ENCODE measurements at regions not wholly inside any gene's neighbourhood (a gene's known extent, or its start where the extent isn't known, plus 50 kb on each side); places are given as distances from the start of the nearest gene placed in this dataset.

- H3K4me3 ChIP-seq: no peak overlapping the region
- H3K27ac ChIP-seq: no peak overlapping the region
- H3K9me2 ChIP-seq (ENCODE audit: insufficient read depth): no peaks in the 10 kb centered on the region
- WGBS, 2 experiments (ENCODE audit: low coverage in 1 of 2, low lambda C conversion rate in 2 of 2, missing lambda C conversion rate in 2 of 2): 92 to 94% methylated on average over 1 of the region's 1 CpG
- peaks cover 1% of the 10 kb centered on the region; the same call in 1 of the 2 replicates for H3K4me1 ChIP-seq (ENCODE audit: insufficient read depth)
- H3K27me3 ChIP-seq (replicated peaks; ENCODE audit: insufficient read depth): no peaks in the 10 kb centered on the region
- H2AFZ ChIP-seq: no peak overlapping the region
- no peak overlapping the region for H3K4me2 ChIP-seq (ENCODE audit: unreplicated experiment)
- H3K36me3 ChIP-seq (ENCODE audit: low read depth): no peaks in the 10 kb centered on the region
- H3F3A ChIP-seq (ENCODE audit: insufficient read depth): no peaks in the 10 kb centered on the region
- H4K20me1 ChIP-seq (ENCODE audit: insufficient read depth): no peaks in the 10 kb centered on the region
- in situ Hi-C loops (cut with MboI): no loop called here
- no peaks in the 10 kb centered on the region for H3K79me2 ChIP-seq (ENCODE audit: insufficient read depth)
- H3K9ac ChIP-seq: no peak overlapping the region
- no peak for TF ChIP-seq EZH2 (IDR thresholded peaks at IDR 0.05; ENCODE audit: insufficient read depth, poor library complexity, severe bottlenecking)
- no peak for TF ChIP-seq EZH2phosphoT487 (IDR thresholded peaks at IDR 0.05; ENCODE audit: insufficient read depth, low read depth)
- no peaks in the 10 kb centered on the region for H3K9me3 ChIP-seq (ENCODE audit: low read depth)
- DNase-seq: no peak
Measured at GRCh38 chr7:46186131-46186530, 265.1 kb upstream of the IGFBP3 start.

GRCh38 chr7:46179061-46179610 lies 258.1 kb upstream of the IGFBP3 start:
- DNase-seq: peak; percentile 51
- Histone ChIP-seq H3K4me1 (ENCODE audit: insufficient read depth) (peaks cover 15% of the 10 kb centered on the region), H3K9me2 (ENCODE audit: insufficient read depth) (no peaks in the 10 kb centered on the region), H3K4me3 (no peak overlapping the region), H3F3A (ENCODE audit: insufficient read depth) (0 out of 2 replicates have a peak, but pooled peaks cover 6% of the 10 kb centered on the region), H3K9ac (no peak overlapping the region), H3K79me2 (ENCODE audit: insufficient read depth) (no peaks in the 10 kb centered on the region), H3K27me3 (replicated peaks; ENCODE audit: insufficient read depth) (no peaks in the 10 kb centered on the region), H3K4me2 (ENCODE audit: unreplicated experiment) (peak overlapping the region; percentile 59), H4K20me1 (ENCODE audit: insufficient read depth) (no peaks in the 10 kb centered on the region), H2AFZ (no peak overlapping the region), H3K9me3 (ENCODE audit: low read depth) (no peaks in the 10 kb centered on the region), H3K27ac (peak overlapping the region; percentile 54), H3K36me3 (ENCODE audit: low read depth) (no peaks in the 10 kb centered on the region)
- in situ Hi-C loops (cut with MboI): no loop called here
- TF ChIP-seq EZH2phosphoT487 (IDR thresholded peaks at IDR 0.05; ENCODE audit: insufficient read depth, low read depth) (no peak), EZH2 (IDR thresholded peaks at IDR 0.05; ENCODE audit: insufficient read depth, poor library complexity, severe bottlenecking) (no peak)
- WGBS, 2 experiments (ENCODE audit: low coverage in 1 of 2, low lambda C conversion rate in 2 of 2, missing lambda C conversion rate in 2 of 2): 32% methylated on average over 2 of the region's 2 CpGs

- no peaks in the 10 kb centered on the region for H3K36me3 ChIP-seq (ENCODE audit: low read depth)
- DNase-seq: peak; percentile 84
- H3F3A ChIP-seq (ENCODE audit: insufficient read depth): 0 out of 2 replicates have a peak, but pooled peaks cover 6% of the 10 kb centered on the region
- H3K9me3 ChIP-seq (ENCODE audit: low read depth): no peaks in the 10 kb centered on the region
- H3K79me2 ChIP-seq (ENCODE audit: insufficient read depth): no peaks in the 10 kb centered on the region
- H3K4me3 ChIP-seq: no peak overlapping the region
- in situ Hi-C loops (cut with MboI): no loop called here
- H3K4me2 ChIP-seq (ENCODE audit: unreplicated experiment): peak overlapping the region; percentile 59
- H2AFZ ChIP-seq: no peak overlapping the region
- peak overlapping the region; percentile 54 for H3K27ac ChIP-seq
- H4K20me1 ChIP-seq (ENCODE audit: insufficient read depth): no peaks in the 10 kb centered on the region
- peaks cover 15% of the 10 kb centered on the region for H3K4me1 ChIP-seq (ENCODE audit: insufficient read depth)
- H3K9ac ChIP-seq: no peak overlapping the region
- H3K9me2 ChIP-seq (ENCODE audit: insufficient read depth): no peaks in the 10 kb centered on the region
- H3K27me3 ChIP-seq (replicated peaks; ENCODE audit: insufficient read depth): no peaks in the 10 kb centered on the region
- TF ChIP-seq EZH2 (IDR thresholded peaks at IDR 0.05; ENCODE audit: insufficient read depth, poor library complexity, severe bottlenecking) (no peak), EZH2phosphoT487 (IDR thresholded peaks at IDR 0.05; ENCODE audit: insufficient read depth, low read depth) (no peak)
Measured at GRCh38 chr7:46178661-46179060, 257.6 kb upstream of the IGFBP3 start.

- no peaks in the 10 kb centered on the region for H3K27me3 ChIP-seq (replicated peaks; ENCODE audit: insufficient read depth)
- 77 to 81% methylated on average over 2 of the region's 2 CpGs for WGBS, 2 experiments (ENCODE audit: low coverage in 1 of 2, low lambda C conversion rate in 2 of 2, missing lambda C conversion rate in 2 of 2)
- no peak for DNase-seq
- TF ChIP-seq EZH2 (IDR thresholded peaks at IDR 0.05; ENCODE audit: insufficient read depth, poor library complexity, severe bottlenecking) (no peak), EZH2phosphoT487 (IDR thresholded peaks at IDR 0.05; ENCODE audit: insufficient read depth, low read depth) (no peak)
- H3K9me2 ChIP-seq (ENCODE audit: insufficient read depth): no peaks in the 10 kb centered on the region
- 0 out of 2 replicates have a peak, but pooled peaks cover 6% of the 10 kb centered on the region for H3F3A ChIP-seq (ENCODE audit: insufficient read depth)
- H3K4me2 ChIP-seq (ENCODE audit: unreplicated experiment): no peak overlapping the region
- H3K79me2 ChIP-seq (ENCODE audit: insufficient read depth): no peaks in the 10 kb centered on the region
- no peaks in the 10 kb centered on the region for H4K20me1 ChIP-seq (ENCODE audit: insufficient read depth)
- H3K4me1 ChIP-seq (ENCODE audit: insufficient read depth): peaks cover 15% of the 10 kb centered on the region
- H3K36me3 ChIP-seq (ENCODE audit: low read depth): no peaks in the 10 kb centered on the region
- H3K27ac ChIP-seq: no peak overlapping the region
- no peak overlapping the region for H3K4me3 ChIP-seq
- in situ Hi-C loops (cut with MboI): no loop called here
- H3K9me3 ChIP-seq (ENCODE audit: low read depth): no peaks in the 10 kb centered on the region
- no peak overlapping the region for H2AFZ ChIP-seq
- H3K9ac ChIP-seq: no peak overlapping the region
Measured at GRCh38 chr7:46177821-46178220, 256.7 kb upstream of the IGFBP3 start.

GRCh38 chr7:46175221-46175620 lies 254.1 kb upstream of the IGFBP3 start:
- Histone ChIP-seq H2AFZ (no peak overlapping the region), H3K4me1 (ENCODE audit: insufficient read depth) (peaks cover 29% of the 10 kb centered on the region), H3K4me2 (ENCODE audit: unreplicated experiment) (no peak overlapping the region), H3K4me3 (no peak overlapping the region), H3K27ac (no peak overlapping the region), H4K20me1 (ENCODE audit: insufficient read depth) (no peaks in the 10 kb centered on the region), H3K36me3 (ENCODE audit: low read depth) (no peaks in the 10 kb centered on the region), H3K9me2 (ENCODE audit: insufficient read depth) (no peaks in the 10 kb centered on the region), H3K27me3 (replicated peaks; ENCODE audit: insufficient read depth) (no peaks in the 10 kb centered on the region), H3K9me3 (ENCODE audit: low read depth) (no peaks in the 10 kb centered on the region), H3K79me2 (ENCODE audit: insufficient read depth) (no peaks in the 10 kb centered on the region), H3F3A (ENCODE audit: insufficient read depth) (peaks cover 13% of the 10 kb centered on the region; the same call in 1 of the 2 replicates), H3K9ac (no peak overlapping the region)
- WGBS, 2 experiments (ENCODE audit: low coverage in 1 of 2, low lambda C conversion rate in 2 of 2, missing lambda C conversion rate in 2 of 2): 36 to 46% methylated on average over 5 of the region's 5 CpGs
- in situ Hi-C loops (cut with MboI): no loop called here
- DNase-seq: no peak
- TF ChIP-seq EZH2 (IDR thresholded peaks at IDR 0.05; ENCODE audit: insufficient read depth, poor library complexity, severe bottlenecking) (no peak), EZH2phosphoT487 (IDR thresholded peaks at IDR 0.05; ENCODE audit: insufficient read depth, low read depth) (no peak)

All from GM23248 (cell line).